Right lobe of liver (tissue), 6 donors: ENCODE measurements at regions not wholly inside any gene's neighbourhood (a gene's known extent, or its start where the extent isn't known, plus 50 kb on each side); places are given as distances from the start of the nearest gene placed in this dataset.
A peak's percentile ranks its signal among the peaks of the same experiment; 100 is the strongest.

Experiments
- ATAC-seq, 4 donors: fragments of 200-7000 bp; cut with Tn5 transposase; one replicate each; pipeline ENCODE4 v1.9.1; 2020; ENCODE audit warnings: mild to moderate bottlenecking in 4 of 4, moderate library complexity in 4 of 4
- DNase-seq, 3 donors: peaks; one replicate each; pipeline ENCODE4 v3.0.0-alpha.2; 2020
- H3K27ac ChIP-seq, 3 donors: fragments of 200-600 bp; one replicate each; pipeline ENCODE4 v1.8.0; 2022
- H3K27me3 ChIP-seq, 2 donors: fragments of 200-600 bp; one replicate each; pipeline ENCODE4 v1.8.0; 2022
- H3K36me3 ChIP-seq, 4 donors: fragments of 200-600 bp; sonication (generic) in 1 of 4; one replicate each; pipeline versions ENCODE4 v1.5.1 to v1.8.0; 2017 to 2022; ENCODE audit warnings: control low read depth in 1 of 4
- H3K4me1 ChIP-seq, 4 donors: fragments of 200-600 bp; sonication (generic) in 1 of 4; one replicate each; pipeline versions ENCODE4 v1.5.1 to v1.8.0; 2017 to 2022; ENCODE audit warnings: control low read depth in 1 of 4
- H3K4me3 ChIP-seq, 3 donors: fragments of 200-600 bp; one replicate each; pipeline ENCODE4 v1.8.0; 2022
- H3K9me3 ChIP-seq, 4 donors: fragments of 200-600 bp; sonication (generic) in 1 of 4; one replicate each; pipeline versions ENCODE4 v1.5.1 to v1.8.0; 2017 to 2022; ENCODE audit warnings: control low read depth in 1 of 4
- POLR2A ChIP-seq: fragments of 450-650 bp; IDR thresholded peaks from one replicate; pipeline ENCODE4 v1.6.1; 2017; ENCODE audit warnings: antibody characterized with exemption, mild to moderate bottlenecking
- WGBS: methylation state at CpG from one replicate; pipeline ENCODE4 v1.1.6; 2018; ENCODE audit warnings: low coverage, low lambda C conversion rate; ENCODE audit not compliant: insufficient coverage; ENCODE audit errors: missing lambda C conversion rate; 5-methylcytosine and 5-hydroxymethylcytosine counted together
- intact Hi-C, 2 donors: fragments of 100-400 bp; cut with DNase I; formaldehyde crosslinking; loops; one replicate each; pipeline versions ENCODE4 v1.11.2 to v1.14.1; 2022
- TF ChIP-seq, protein P1 (sequence below), 4 donors: fragments of 200-600 bp in 3 of 4; fragments of 450-650 bp in 1 of 4; IDR thresholded peaks; one replicate each; pipeline versions ENCODE4 v1.5.1 to v1.8.0; 2016 to 2022; ENCODE audit warnings: antibody characterized with exemption in 4 of 4, mild to moderate bottlenecking in 2 of 4
- donor health status: DM: no; HTN: yes; CAD: no.
- donor health status: DM: no; HTN: no; CAD: no.
- donor health status: DM: no; HTN: no; CAD: no.
- donor health status: DM: no; HTN: yes; CAD: no.
- donor health status: DM: no; HTN: yes; CAD: no.

DNA sequence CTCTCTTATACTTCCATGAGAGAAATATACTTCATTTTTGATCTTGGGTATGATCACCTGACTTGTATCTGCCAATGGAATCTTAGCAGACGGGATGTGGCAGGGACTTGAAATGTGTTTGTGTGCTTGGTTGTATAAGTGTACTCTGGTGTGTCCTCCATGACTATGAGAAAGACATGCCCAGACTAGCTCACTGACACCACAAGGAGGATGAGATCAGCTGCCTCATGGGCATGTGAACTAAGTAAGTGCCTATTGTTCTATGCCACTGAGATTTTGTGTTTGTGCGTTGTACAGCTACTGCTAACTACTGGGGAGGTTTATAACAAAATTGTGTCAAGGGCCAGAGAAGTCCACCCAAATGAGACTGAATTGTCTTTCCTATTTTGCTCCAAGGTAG is 402.2 kb upstream of the SALL1 start:
- DNase-seq (no peak), ATAC-seq (no peak)
- WGBS: 100% methylated on average over 2 of the region's 2 CpGs
- H3K4me3 ChIP-seq: no peak overlapping the region
- H3K27me3 ChIP-seq: no peaks in the 10 kb centered on the region
- intact Hi-C loops: no loop called here
- TF ChIP-seq, protein P1, sequence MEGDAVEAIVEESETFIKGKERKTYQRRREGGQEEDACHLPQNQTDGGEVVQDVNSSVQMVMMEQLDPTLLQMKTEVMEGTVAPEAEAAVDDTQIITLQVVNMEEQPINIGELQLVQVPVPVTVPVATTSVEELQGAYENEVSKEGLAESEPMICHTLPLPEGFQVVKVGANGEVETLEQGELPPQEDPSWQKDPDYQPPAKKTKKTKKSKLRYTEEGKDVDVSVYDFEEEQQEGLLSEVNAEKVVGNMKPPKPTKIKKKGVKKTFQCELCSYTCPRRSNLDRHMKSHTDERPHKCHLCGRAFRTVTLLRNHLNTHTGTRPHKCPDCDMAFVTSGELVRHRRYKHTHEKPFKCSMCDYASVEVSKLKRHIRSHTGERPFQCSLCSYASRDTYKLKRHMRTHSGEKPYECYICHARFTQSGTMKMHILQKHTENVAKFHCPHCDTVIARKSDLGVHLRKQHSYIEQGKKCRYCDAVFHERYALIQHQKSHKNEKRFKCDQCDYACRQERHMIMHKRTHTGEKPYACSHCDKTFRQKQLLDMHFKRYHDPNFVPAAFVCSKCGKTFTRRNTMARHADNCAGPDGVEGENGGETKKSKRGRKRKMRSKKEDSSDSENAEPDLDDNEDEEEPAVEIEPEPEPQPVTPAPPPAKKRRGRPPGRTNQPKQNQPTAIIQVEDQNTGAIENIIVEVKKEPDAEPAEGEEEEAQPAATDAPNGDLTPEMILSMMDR (IDR thresholded peaks at IDR 0.05): no peak
- no peak for TF ChIP-seq POLR2A
- no peaks in the 10 kb centered on the region for H3K9me3 ChIP-seq
- H3K4me1 ChIP-seq: no peaks in the 10 kb centered on the region
- no peaks in the 10 kb centered on the region for H3K36me3 ChIP-seq
- no peak overlapping the region for H3K27ac ChIP-seq

DNA sequence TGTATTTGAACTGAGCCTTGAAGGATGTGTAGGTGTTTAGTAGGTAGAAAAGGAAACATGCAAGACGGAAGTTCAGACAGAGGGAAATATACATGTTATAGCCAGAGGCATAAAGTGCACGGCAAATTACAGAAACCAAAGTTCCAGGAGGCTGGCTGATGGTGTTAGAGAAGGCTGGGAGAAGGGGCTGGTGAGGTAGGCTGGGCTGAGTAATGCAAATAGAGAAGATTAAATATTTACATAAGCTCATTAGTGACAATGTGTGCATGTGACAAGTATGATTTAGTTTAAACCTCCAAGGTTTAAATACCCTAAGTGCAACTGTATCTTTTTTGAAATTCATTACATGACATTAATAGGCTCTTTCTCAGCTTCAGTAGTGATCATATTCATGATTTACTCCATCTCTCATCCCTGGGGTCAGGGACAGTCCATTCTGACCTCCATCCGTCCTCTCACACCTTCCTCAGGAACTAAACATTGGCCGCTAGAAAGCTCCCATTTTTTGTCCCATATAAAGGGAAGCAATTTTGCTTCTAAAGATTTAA is 399.8 kb upstream of the SALL1 start:
- H3K36me3 ChIP-seq: no peaks in the 10 kb centered on the region
- DNase-seq (no peak), ATAC-seq (peak in 1 of 4 donors; percentile 69)
- no peaks in the 10 kb centered on the region for H3K9me3 ChIP-seq
- H3K27me3 ChIP-seq: no peaks in the 10 kb centered on the region
- no peak overlapping the region for H3K4me3 ChIP-seq
- H3K4me1 ChIP-seq: no peaks in the 10 kb centered on the region
- intact Hi-C loops: no loop called here
- TF ChIP-seq POLR2A: no peak
- TF ChIP-seq, protein P1 (IDR thresholded peaks at IDR 0.05): no peak
- 54% methylated on average over 4 of the region's 4 CpGs for WGBS
- H3K27ac ChIP-seq: no peak overlapping the region

DNA sequence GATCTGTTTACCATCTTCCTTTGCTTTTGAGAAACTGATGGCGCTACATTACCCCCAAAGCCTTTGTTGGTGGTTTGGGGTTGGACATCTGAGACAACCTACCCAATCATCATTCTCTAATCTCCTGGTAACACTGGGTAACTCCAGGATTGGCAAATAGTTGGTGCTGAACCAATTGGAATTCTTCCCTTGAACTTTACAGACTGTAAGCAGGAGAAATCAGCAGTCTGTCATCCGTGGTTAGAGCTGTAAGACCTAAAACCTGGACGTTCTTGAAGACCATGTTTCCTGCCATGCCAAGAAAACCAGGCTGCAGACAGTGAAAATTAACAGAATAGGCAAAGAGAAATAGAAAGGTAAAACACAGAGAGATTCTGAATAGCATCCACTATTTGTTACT is 398.8 kb upstream of the SALL1 start:
- H3K9me3 ChIP-seq: no peaks in the 10 kb centered on the region
- DNase-seq: no peak
- WGBS: 56% methylated on average over 3 of the region's 3 CpGs
- TF ChIP-seq, protein P1 (IDR thresholded peaks at IDR 0.05): no peak
- TF ChIP-seq POLR2A: no peak
- intact Hi-C loops: no loop called here
- H3K4me3 ChIP-seq: no peak overlapping the region
- no peak overlapping the region for H3K27ac ChIP-seq
- H3K36me3 ChIP-seq: no peaks in the 10 kb centered on the region
- no peaks in the 10 kb centered on the region for H3K27me3 ChIP-seq
- H3K4me1 ChIP-seq: no peaks in the 10 kb centered on the region
- ATAC-seq: no peak

DNA sequence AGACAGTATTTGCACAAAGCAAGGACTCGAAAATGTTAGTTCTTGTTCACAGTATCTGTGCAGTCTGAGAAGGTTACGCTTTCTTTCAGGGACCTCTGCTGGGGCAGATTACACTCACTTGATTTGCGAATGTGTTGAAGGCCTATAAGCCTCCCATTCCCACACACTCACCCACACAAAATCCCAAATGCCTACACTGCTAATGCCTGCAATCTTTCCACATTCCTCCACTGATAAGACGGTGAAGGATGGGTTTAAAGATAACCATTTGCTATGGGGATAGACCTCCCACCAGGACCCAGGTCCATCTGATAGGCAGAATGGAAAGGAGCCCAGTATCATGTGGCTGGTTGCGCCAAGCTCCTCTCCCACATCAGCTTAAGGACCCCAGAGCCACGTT is 394.9 kb upstream of the SALL1 start:
- Histone ChIP-seq H3K4me1 (no peaks in the 10 kb centered on the region), H3K4me3 (no peak overlapping the region), H3K27me3 (no peaks in the 10 kb centered on the region), H3K9me3 (no peaks in the 10 kb centered on the region), H3K27ac (no peak overlapping the region), H3K36me3 (no peaks in the 10 kb centered on the region)
- ATAC-seq (no peak), DNase-seq (no peak)
- 58% methylated on average over 4 of the region's 6 CpGs for WGBS
- intact Hi-C loops: no loop called here
- TF ChIP-seq, protein P1 (IDR thresholded peaks at IDR 0.05): no peak
- TF ChIP-seq POLR2A: no peak
